ENCODE measurements at regions not wholly inside any gene's neighbourhood (a gene's known extent, or its start where the extent isn't known, plus 50 kb on each side); places are given as distances from the start of the nearest gene placed in this dataset.

GRCh38 chr5:128838623-128839022, 126.7 kb upstream of the SLC27A6 start:
- no peak for TF ChIP-seq CTCF (optimal IDR thresholded peaks at IDR 0.05 in 1 of 3, IDR thresholded peaks at IDR 0.05 in 1 of 3, conservative IDR thresholded peaks at IDR 0.05 in 1 of 3; ENCODE audit: extremely low read depth in 1 of 3, insufficient read depth in 2 of 3, low read length in 3 of 3)
- TF ChIP-seq EZH2 (IDR thresholded peaks at IDR 0.05; ENCODE audit: low read length) = no peak
